Right renal pelvis (tissue), 4 donors: ENCODE measurements at regions not wholly inside any gene's neighbourhood (a gene's known extent, or its start where the extent isn't known, plus 50 kb on each side); places are given as distances from the start of the nearest gene placed in this dataset.

Experiments
- DNase-seq, 4 donors: peaks; one replicate each; pipeline ENCODE4 v3.0.0-alpha.2; 2013; ENCODE audit warnings: low read depth in 4 of 4, low spot score in 3 of 4, missing footprints in 1 of 4

- no peak for DNase-seq
These were observed 560.8 kb downstream of the BRD1 start for GRCh38 chr22:49266561-49267519.

GRCh38 chr22:49264696-49265095, 563.0 kb downstream of the BRD1 start:
- DNase-seq = no peak

- no peak for DNase-seq
These were observed 564.6 kb downstream of the BRD1 start for GRCh38 chr22:49263101-49263500.

GRCh38 chr22:49262167-49262566, 565.5 kb downstream of the BRD1 start:
- no peak for DNase-seq

- no peak for DNase-seq
These were observed 566.1 kb downstream of the BRD1 start for GRCh38 chr22:49261616-49262015.

GRCh38 chr22:49260681-49261580, 566.7 kb downstream of the BRD1 start:
- DNase-seq = no peak

- no peak for DNase-seq
These were observed 567.6 kb downstream of the BRD1 start for GRCh38 chr22:49259839-49260615.

- no peak for DNase-seq
These were observed 569.3 kb downstream of the BRD1 start for GRCh38 chr22:49258107-49259010.

- no peak for DNase-seq
These were observed 570.1 kb downstream of the BRD1 start for GRCh38 chr22:49257551-49257961.

- no peak for DNase-seq
These were observed 571.8 kb downstream of the BRD1 start for GRCh38 chr22:49255741-49256318.

- DNase-seq = no peak
These were observed 572.5 kb downstream of the BRD1 start for GRCh38 chr22:49255154-49255553.

- DNase-seq = no peak
These were observed 574.0 kb downstream of the BRD1 start for GRCh38 chr22:49253656-49254055.

GRCh38 chr22:49251371-49251770, 576.3 kb downstream of the BRD1 start:
- DNase-seq = no peak

GRCh38 chr22:49247194-49247924, 580.3 kb downstream of the BRD1 start:
- no peak for DNase-seq

GRCh38 chr22:49244466-49245420, 582.9 kb downstream of the BRD1 start:
- DNase-seq = no peak

GRCh38 chr22:49243965-49244364, 583.7 kb downstream of the BRD1 start:
- DNase-seq = no peak

- DNase-seq = no peak
These were observed 584.3 kb downstream of the BRD1 start for GRCh38 chr22:49243335-49243734.
